DND-41 (cell line): ENCODE measurements at regions not wholly inside any gene's neighbourhood (a gene's known extent, or its start where the extent isn't known, plus 50 kb on each side); places are given as distances from the start of the nearest gene placed in this dataset.

Source experiments
- CTCF ChIP-seq: IDR thresholded peaks from 2 replicates; pipeline ENCODE4 v1.5.1; 2012; ENCODE audit warnings: borderline replicate concordance, low read length, moderate library complexity, mild to moderate bottlenecking; ENCODE audit not compliant: poor library complexity, severe bottlenecking; ENCODE audit errors: extremely low read depth
- EZH2 ChIP-seq: IDR thresholded peaks from 3 replicates; pipeline ENCODE4 v1.6.1; 2012; ENCODE audit warnings: borderline replicate concordance, low read depth, mild to moderate bottlenecking, moderate library complexity, low read length, inconsistent platforms; ENCODE audit not compliant: severe bottlenecking

DNA sequence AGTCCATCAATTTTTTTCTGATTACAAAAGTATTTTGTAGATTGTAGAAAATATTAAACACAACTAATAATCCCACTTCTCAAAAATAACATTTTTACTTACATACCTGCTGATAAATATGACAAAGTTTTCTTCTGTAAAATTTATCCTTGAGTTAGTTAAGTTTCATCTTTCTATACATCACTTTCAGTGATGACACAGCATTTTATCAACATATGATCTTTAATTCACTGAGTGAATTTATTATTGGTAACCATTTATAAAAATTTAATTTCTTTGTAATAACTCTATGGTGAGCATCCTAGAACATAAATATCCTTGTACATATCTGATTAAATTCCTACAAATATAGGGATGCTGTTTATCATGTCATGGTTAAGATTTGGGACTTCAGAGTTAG is 385.0 kb upstream of the SLC35B3 start:
- TF ChIP-seq CTCF: no peak
- TF ChIP-seq EZH2: no peak
